HepG2 (cell line): ENCODE measurements at regions not wholly inside any gene's neighbourhood (a gene's known extent, or its start where the extent isn't known, plus 50 kb on each side); places are given as distances from the start of the nearest gene placed in this dataset.

ENCODE experiments used
- CEBPB ChIP-seq: IDR thresholded peaks from 2 replicates; pipeline ENCODE4 v1.6.1; 2011; ENCODE audit warnings: low read depth, low read length, improper control_type of control experiment, borderline replicate concordance
- CTCF ChIP-seq: sonication (generic); formaldehyde crosslinking; IDR thresholded peaks from 2 replicates; pipeline ENCODE4 v1.5.0; 2020; ENCODE audit warnings: mild to moderate bottlenecking, missing genetic modification reagents, moderate library complexity
- HNRNPL ChIP-seq: fragments of 200-400 bp; formaldehyde crosslinking; IDR thresholded peaks from 2 replicates; pipeline ENCODE4 v1.6.1; 2017; ENCODE audit warnings: mild to moderate bottlenecking, low read depth, low read length
- KAT2B ChIP-seq: fragments of 150-350 bp; IDR thresholded peaks from 2 replicates; pipeline ENCODE4 v1.6.1; 2014; ENCODE audit warnings: low read depth, low read length, borderline replicate concordance
- MYC ChIP-seq: sonication (generic); formaldehyde crosslinking; IDR thresholded peaks from 2 replicates; pipeline ENCODE4 v1.9.0; 2021; ENCODE audit warnings: missing genetic modification reagents, borderline replicate concordance
- NFYB ChIP-seq: sonication (generic); formaldehyde crosslinking; IDR thresholded peaks from 2 replicates; pipeline ENCODE4 v1.4.0; 2020; ENCODE audit warnings: missing genetic modification reagents
- POLR2AphosphoS5 ChIP-seq: IDR thresholded peaks from 2 replicates; pipeline ENCODE4 v1.6.1; 2012; ENCODE audit warnings: low read depth, low read length
- XRCC5 ChIP-seq: fragments of 200-400 bp; formaldehyde crosslinking; optimal IDR thresholded peaks from 2 replicates; pipeline ENCODE3; 2017; ENCODE audit warnings: mild to moderate bottlenecking, low read length
- ZMYM2 ChIP-seq: sonication (generic); formaldehyde crosslinking; IDR thresholded peaks from 2 replicates; pipeline ENCODE4 v1.8.0; 2022; ENCODE audit warnings: mild to moderate bottlenecking, missing genetic modification reagents

GRCh38 chr3:144028798-144029411 lies 57.3 kb downstream of the DIPK2A start:
- no peak for TF ChIP-seq MYC (CRISPR knock-in tag)
- no peak for TF ChIP-seq NFYB
- TF ChIP-seq CEBPB, result no peak
- no peak for TF ChIP-seq POLR2AphosphoS5
- no peak for TF ChIP-seq ZMYM2 (CRISPR knock-in tag)
- no peak for TF ChIP-seq KAT2B
- no peak for TF ChIP-seq CTCF (CRISPR knock-in tag)
- TF ChIP-seq XRCC5, result no peak
- no peak for TF ChIP-seq HNRNPL
